HepG2 (cell line): ENCODE measurements at regions not wholly inside any gene's neighbourhood (a gene's known extent, or its start where the extent isn't known, plus 50 kb on each side); places are given as distances from the start of the nearest gene placed in this dataset.

Experiments used
- ATAC-seq: fragments of 200-7000 bp; cut with Tn5 transposase; 3 replicates; pipeline ENCODE4 v1.9.1; 2020; ENCODE audit warnings: mild to moderate bottlenecking, moderate library complexity
- BruUV-seq: library from RNA; stranded (reverse); fragments of 400-500 nt; replicated peaks from 2 replicates; lab custom pipeline; 2021; lab: Mats Ljungman, UMichigan
- CTCF ChIA-PET: fragments of 300-600 bp; formaldehyde crosslinking; extraction: SDS; loops from one replicate; lab custom pipeline; 2021; ENCODE audit warnings: low total read pairs, inconsistent platforms, low intra/inter-chr PET ratio; lab: Yijun Ruan, JAX
- POLR2A ChIA-PET: fragments of 350-600 bp; sonication (Branson Sonifier 250); formaldehyde crosslinking; loops from one replicate; lab custom pipeline; 2020; ENCODE audit warnings: antibody characterized with exemption, inconsistent platforms; lab: Yijun Ruan, JAX
- DNase-seq: peaks from one replicate; pipeline ENCODE4 v3.0.0-alpha.2; 2015; ENCODE audit warnings: low spot score
- FAIRE-seq: peaks from 3 replicates; lab custom pipeline; 2011; peaks lifted over from hg19 to GRCh38; lab: Jason Lieb, UNC
- H2AFZ ChIP-seq: one replicate; pipeline ENCODE4 v1.6.1; 2011; ENCODE audit warnings: low read length, inconsistent platforms
- H3K27ac ChIP-seq: fragments of 300-600 bp; 3 replicates; pipeline ENCODE4 v1.8.0; 2011; ENCODE audit warnings: mixed run types, mild to moderate bottlenecking, mixed read lengths, low read length, inconsistent platforms; ENCODE audit not compliant: insufficient read depth; ENCODE audit errors: extremely low read length
- H3K27me3 ChIP-seq, 2 experiments: fragments of 200-600 bp in 1 of 2; 2 replicates in 1 of 2; 3 replicates in 1 of 2; pipeline versions ENCODE4 v1.6.0 to v1.8.0; 2011; ENCODE audit warnings: low read length in 2 of 2, mild to moderate bottlenecking in 2 of 2, moderate library complexity in 2 of 2, inconsistent platforms in 1 of 2; ENCODE audit not compliant: insufficient read depth in 2 of 2, control insufficient read depth in 1 of 2
- H3K36me3 ChIP-seq, 2 experiments: fragments of 200-600 bp in 1 of 2; replicated peaks in 1 of 2; 2 replicates in 1 of 2; 3 replicates in 1 of 2; pipeline versions ENCODE4 v1.5.1 to v1.8.0; 2011; ENCODE audit warnings: low read length in 2 of 2, inconsistent platforms in 1 of 2; ENCODE audit not compliant: insufficient read depth in 2 of 2, control insufficient read depth in 1 of 2
- H3K4me1 ChIP-seq: 2 replicates; pipeline ENCODE4 v1.5.1; 2012; ENCODE audit warnings: low read length, inconsistent platforms; ENCODE audit not compliant: insufficient read depth
- H3K4me2 ChIP-seq: 2 replicates; pipeline ENCODE4 v1.6.0; 2011; ENCODE audit warnings: low read depth, low read length, inconsistent platforms
- H3K4me3 ChIP-seq, 3 experiments: fragments of 200-600 bp in 1 of 3; sonication (generic), shearing (Covaris generic) in 1 of 3; replicated peaks in 1 of 3; 2 replicates each; pipeline ENCODE4 v1.5.1; 2011 to 2016; ENCODE audit warnings: low read length in 3 of 3, inconsistent platforms in 2 of 3, low read depth in 2 of 3, mild to moderate bottlenecking in 2 of 3, control low read depth in 1 of 3, mixed read lengths in 1 of 3; ENCODE audit not compliant: insufficient read depth in 1 of 3
- H3K79me2 ChIP-seq: one replicate; pipeline ENCODE4 v1.6.1; 2011; ENCODE audit warnings: low read length, inconsistent platforms; ENCODE audit not compliant: insufficient read depth
- H3K9ac ChIP-seq: 2 replicates; pipeline ENCODE4 v1.6.0; 2011; ENCODE audit warnings: mild to moderate bottlenecking, low read depth, low read length, inconsistent platforms; ENCODE audit not compliant: insufficient read depth
- H3K9me3 ChIP-seq: 2 replicates; pipeline ENCODE4 v1.5.1; 2012; ENCODE audit warnings: mild to moderate bottlenecking, low read length
- H4K20me1 ChIP-seq: 2 replicates; pipeline ENCODE4 v1.6.0; 2011; ENCODE audit warnings: inconsistent platforms, mild to moderate bottlenecking, low read length, moderate library complexity; ENCODE audit not compliant: insufficient read depth
- ARNT ChIP-seq: fragments of 450-650 bp; IDR thresholded peaks from 2 replicates; pipeline ENCODE4 v1.6.1; 2017
- CEBPB ChIP-seq: IDR thresholded peaks from 2 replicates; pipeline ENCODE4 v1.6.1; 2011; ENCODE audit warnings: low read depth, low read length, improper control_type of control experiment, borderline replicate concordance
- FOXJ3 ChIP-seq: sonication (generic); formaldehyde crosslinking; IDR thresholded peaks from 2 replicates; pipeline ENCODE4 v1.4.0; 2020; ENCODE audit warnings: missing genetic modification reagents, mild to moderate bottlenecking, borderline replicate concordance
- NBN ChIP-seq: fragments of 450-650 bp; conservative IDR thresholded peaks from 2 replicates; pipeline ENCODE4 v1.6.1; 2017
- PLSCR1 ChIP-seq: sonication (generic); formaldehyde crosslinking; IDR thresholded peaks from 2 replicates; pipeline ENCODE4 v1.5.0; 2020; ENCODE audit warnings: missing genetic modification reagents, mild to moderate bottlenecking, borderline replicate concordance
- SIN3B ChIP-seq: fragments of 150-350 bp; IDR thresholded peaks from 2 replicates; pipeline ENCODE4 v1.6.1; 2014; ENCODE audit warnings: low read length
- TBL1XR1 ChIP-seq: fragments of 150-350 bp; IDR thresholded peaks from 2 replicates; pipeline ENCODE4 v1.6.1; 2014; ENCODE audit warnings: borderline replicate concordance, low read length; ENCODE audit not compliant: partially characterized antibody
- WIZ ChIP-seq: sonication (generic); formaldehyde crosslinking; IDR thresholded peaks from 2 replicates; pipeline ENCODE4 v1.5.1; 2020; ENCODE audit warnings: mild to moderate bottlenecking, missing genetic modification reagents
- ZNF143 ChIP-seq: sonication (generic); formaldehyde crosslinking; IDR thresholded peaks from 2 replicates; pipeline ENCODE4 v1.4.0; 2020; ENCODE audit warnings: missing genetic modification reagents
- ZNF362 ChIP-seq: sonication (generic); formaldehyde crosslinking; IDR thresholded peaks from 2 replicates; pipeline ENCODE4 v1.4.0; 2020; ENCODE audit warnings: missing genetic modification reagents, mild to moderate bottlenecking, borderline replicate concordance
- WGBS: methylation state at CpG from one replicate; pipeline ENCODE4 v1.1.6; 2017; ENCODE audit warnings: low lambda C conversion rate; 5-methylcytosine and 5-hydroxymethylcytosine counted together
- in situ Hi-C: cut with HindIII; loops from 2 replicates; pipeline ENCODE4 v1.10.0; 2017; ENCODE audit warnings: low pct_unique_long_range_greater_than_20kb; ENCODE audit not compliant: extremely low pct_ligation_motif_present
- intact Hi-C: fragments of 100-400 bp; cut with micrococcal nuclease; formaldehyde crosslinking; loops from one replicate; pipeline ENCODE4 v1.10.0; 2022; ENCODE audit not compliant: unreplicated experiment
- TF ChIP-seq, protein P1 (sequence below): sonication (generic); formaldehyde crosslinking; IDR thresholded peaks from 2 replicates; pipeline ENCODE4 v1.9.0; 2021; ENCODE audit warnings: missing genetic modification reagents, mild to moderate bottlenecking, borderline replicate concordance
- TF ChIP-seq, protein P2 (sequence below): sonication (generic); formaldehyde crosslinking; IDR thresholded peaks from 2 replicates; pipeline ENCODE4 v1.5.0; 2020; ENCODE audit warnings: mild to moderate bottlenecking, missing genetic modification reagents, borderline replicate concordance
- TF ChIP-seq, protein P3 (sequence below), 2 experiments: sonication (generic) in 1 of 2; formaldehyde crosslinking in 1 of 2; IDR thresholded peaks; 2 replicates each; pipeline versions ENCODE4 v1.4.0 to v1.6.1; 2016 to 2020; ENCODE audit warnings: borderline replicate concordance in 1 of 2, low read depth in 1 of 2, mild to moderate bottlenecking in 1 of 2, missing genetic modification reagents in 1 of 2

DNA sequence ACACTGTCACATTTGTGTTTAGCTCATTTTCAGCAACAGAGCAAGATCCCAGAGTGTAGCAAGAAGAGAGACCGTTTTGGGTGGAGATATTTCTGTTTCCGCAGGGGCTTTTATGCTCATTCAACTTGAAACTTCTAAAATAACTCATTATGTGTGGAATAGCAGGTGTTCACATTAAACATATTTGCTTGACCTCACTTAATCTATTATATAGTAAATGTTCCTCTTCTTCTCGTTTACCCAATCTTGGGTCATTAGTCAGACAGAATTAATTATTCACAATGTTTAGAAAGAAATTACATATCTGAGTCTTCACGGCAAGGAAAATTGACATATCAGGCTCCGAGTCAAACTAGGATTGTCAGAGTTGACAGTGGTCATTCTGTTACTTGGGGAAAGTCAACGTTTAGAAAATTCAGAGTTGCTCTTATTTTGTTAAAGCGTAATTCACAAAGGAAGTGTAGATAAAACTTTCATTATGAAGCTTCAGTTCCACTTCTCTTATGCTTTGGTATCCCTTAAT is 222.9 kb downstream of the TPRG1 start:
- ATAC-seq (no peak), FAIRE-seq (no peak), DNase-seq (no peak)
- in situ Hi-C loops, result no loop called here
- intact Hi-C loops, result no loop called here
- Histone ChIP-seq H3K9ac (no peak overlapping the region), H4K20me1 (no peaks in the 10 kb centered on the region), H3K9me3 (no peaks in the 10 kb centered on the region), H3K4me3 (no peak overlapping the region), H3K27ac (no peak overlapping the region), H3K79me2 (no peaks in the 10 kb centered on the region), H3K4me2 (no peak overlapping the region), H3K27me3 (no peaks in the 10 kb centered on the region), H3K36me3 (no peaks in the 10 kb centered on the region), H3K4me1 (no peaks in the 10 kb centered on the region), H2AFZ (no peak overlapping the region)
- no TSS peak for BruUV-seq
- TF ChIP-seq, protein P1, sequence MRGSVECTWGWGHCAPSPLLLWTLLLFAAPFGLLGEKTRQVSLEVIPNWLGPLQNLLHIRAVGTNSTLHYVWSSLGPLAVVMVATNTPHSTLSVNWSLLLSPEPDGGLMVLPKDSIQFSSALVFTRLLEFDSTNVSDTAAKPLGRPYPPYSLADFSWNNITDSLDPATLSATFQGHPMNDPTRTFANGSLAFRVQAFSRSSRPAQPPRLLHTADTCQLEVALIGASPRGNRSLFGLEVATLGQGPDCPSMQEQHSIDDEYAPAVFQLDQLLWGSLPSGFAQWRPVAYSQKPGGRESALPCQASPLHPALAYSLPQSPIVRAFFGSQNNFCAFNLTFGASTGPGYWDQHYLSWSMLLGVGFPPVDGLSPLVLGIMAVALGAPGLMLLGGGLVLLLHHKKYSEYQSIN (CRISPR knock-in tag), result no peak
- TF ChIP-seq FOXJ3 (CRISPR knock-in tag) (no peak), SIN3B (no peak), ARNT (no peak), ZNF362 (CRISPR knock-in tag) (no peak), CEBPB (no peak), PLSCR1 (CRISPR knock-in tag) (no peak), TBL1XR1 (no peak), ZNF143 (CRISPR knock-in tag) (no peak), NBN (no peak), WIZ (CRISPR knock-in tag) (no peak)
- TF ChIP-seq, protein P2, sequence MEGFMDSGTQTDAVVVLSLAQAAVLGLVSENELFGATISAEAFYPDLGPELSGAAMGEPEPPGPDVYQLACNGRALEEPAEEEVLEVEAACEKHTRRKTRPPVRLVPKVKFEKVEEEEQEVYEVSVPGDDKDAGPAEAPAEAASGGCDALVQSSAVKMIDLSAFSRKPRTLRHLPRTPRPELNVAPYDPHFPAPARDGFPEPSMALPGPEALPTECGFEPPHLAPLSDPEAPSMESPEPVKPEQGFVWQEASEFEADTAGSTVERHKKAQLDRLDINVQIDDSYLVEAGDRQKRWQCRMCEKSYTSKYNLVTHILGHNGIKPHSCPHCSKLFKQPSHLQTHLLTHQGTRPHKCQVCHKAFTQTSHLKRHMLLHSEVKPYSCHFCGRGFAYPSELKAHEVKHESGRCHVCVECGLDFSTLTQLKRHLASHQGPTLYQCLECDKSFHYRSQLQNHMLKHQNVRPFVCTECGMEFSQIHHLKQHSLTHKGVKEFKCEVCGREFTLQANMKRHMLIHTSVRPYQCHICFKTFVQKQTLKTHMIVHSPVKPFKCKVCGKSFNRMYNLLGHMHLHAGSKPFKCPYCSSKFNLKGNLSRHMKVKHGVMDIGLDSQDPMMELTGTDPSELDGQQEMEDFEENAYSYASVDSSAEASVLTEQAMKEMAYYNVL (CRISPR knock-in tag), result no peak
- TF ChIP-seq, protein P3, sequence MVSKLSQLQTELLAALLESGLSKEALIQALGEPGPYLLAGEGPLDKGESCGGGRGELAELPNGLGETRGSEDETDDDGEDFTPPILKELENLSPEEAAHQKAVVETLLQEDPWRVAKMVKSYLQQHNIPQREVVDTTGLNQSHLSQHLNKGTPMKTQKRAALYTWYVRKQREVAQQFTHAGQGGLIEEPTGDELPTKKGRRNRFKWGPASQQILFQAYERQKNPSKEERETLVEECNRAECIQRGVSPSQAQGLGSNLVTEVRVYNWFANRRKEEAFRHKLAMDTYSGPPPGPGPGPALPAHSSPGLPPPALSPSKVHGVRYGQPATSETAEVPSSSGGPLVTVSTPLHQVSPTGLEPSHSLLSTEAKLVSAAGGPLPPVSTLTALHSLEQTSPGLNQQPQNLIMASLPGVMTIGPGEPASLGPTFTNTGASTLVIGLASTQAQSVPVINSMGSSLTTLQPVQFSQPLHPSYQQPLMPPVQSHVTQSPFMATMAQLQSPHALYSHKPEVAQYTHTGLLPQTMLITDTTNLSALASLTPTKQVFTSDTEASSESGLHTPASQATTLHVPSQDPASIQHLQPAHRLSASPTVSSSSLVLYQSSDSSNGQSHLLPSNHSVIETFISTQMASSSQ (IDR thresholded peaks at IDR 0.05; ENCODE audit: low read depth), result no peak
- TF ChIP-seq, protein P3 (CRISPR knock-in tag; IDR thresholded peaks at IDR 0.05; ENCODE audit: borderline replicate concordance), result no peak
- WGBS, result 16% methylated on average over 7 of the region's 7 CpGs
- POLR2A ChIA-PET, result no interaction called here
- CTCF ChIA-PET, result no interaction called here
